ENCODE measurements at regions not wholly inside any gene's neighbourhood (a gene's known extent, or its start where the extent isn't known, plus 50 kb on each side); places are given as distances from the start of the nearest gene placed in this dataset.

DNA sequence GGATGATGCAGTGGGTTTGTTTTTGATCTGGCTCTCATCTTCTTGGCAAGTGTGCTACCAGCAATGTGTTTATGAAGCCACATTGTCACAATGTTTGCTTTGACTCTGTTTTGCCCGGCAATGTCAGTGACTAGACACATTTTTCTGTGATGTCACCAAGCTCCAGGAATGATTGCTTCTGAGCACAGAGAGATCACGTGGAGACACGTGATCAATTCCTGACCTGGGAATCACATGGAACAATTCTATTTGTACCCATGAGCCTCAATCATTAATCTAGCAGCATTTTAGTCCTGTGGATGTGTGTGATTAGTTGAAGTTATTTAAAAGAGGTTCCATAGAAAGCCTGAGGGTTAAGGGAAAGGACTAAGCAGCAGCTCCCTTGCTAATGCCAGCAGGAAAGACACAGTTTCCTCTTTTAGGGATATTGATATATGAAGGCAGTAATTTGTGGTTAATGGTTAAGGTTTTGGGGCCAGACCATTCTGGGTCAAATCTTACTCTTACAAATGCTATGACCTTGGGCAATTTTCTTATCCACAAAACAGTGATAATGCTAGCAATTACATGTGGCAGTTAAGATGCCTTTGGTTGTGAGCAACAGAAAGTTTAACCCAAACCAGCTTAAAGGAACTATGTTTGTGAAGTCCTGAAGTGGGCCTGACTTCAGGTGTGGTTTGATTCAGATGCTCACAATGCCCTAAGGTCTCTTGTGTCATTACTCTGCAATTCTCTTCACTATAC lies 59.0 kb downstream of the FASLG start:
- Mint-ChIP-seq H3K4me3 (no peak overlapping the region), H3K27ac (no peak overlapping the region), H3K4me1 (peaks cover 3% of the 10 kb centered on the region), H3K36me3 (ENCODE audit: low read depth) (no peaks in the 10 kb centered on the region), H3K9me3 (no peaks in the 10 kb centered on the region), H3K27me3 (no peaks in the 10 kb centered on the region)
- no peak for TF ChIP-seq CTCF (IDR thresholded peaks at IDR 0.05)
- DNase-seq (no peak), ATAC-seq (ENCODE audit: low read depth) (no peak)
- CTCF ChIA-PET: interaction anchor here (6.3 kb wide), 1 partner anchor 109 kb away, joined by 76 read pairs; no protein-coding TSS in a partner anchor
- intact Hi-C loops (cut with micrococcal nuclease): loop anchor here (2.0 kb wide), 1 partner anchor 185 kb away; the partner anchor contains the start of gene SUCO
- POLR2A ChIA-PET: no interaction called here

DNA sequence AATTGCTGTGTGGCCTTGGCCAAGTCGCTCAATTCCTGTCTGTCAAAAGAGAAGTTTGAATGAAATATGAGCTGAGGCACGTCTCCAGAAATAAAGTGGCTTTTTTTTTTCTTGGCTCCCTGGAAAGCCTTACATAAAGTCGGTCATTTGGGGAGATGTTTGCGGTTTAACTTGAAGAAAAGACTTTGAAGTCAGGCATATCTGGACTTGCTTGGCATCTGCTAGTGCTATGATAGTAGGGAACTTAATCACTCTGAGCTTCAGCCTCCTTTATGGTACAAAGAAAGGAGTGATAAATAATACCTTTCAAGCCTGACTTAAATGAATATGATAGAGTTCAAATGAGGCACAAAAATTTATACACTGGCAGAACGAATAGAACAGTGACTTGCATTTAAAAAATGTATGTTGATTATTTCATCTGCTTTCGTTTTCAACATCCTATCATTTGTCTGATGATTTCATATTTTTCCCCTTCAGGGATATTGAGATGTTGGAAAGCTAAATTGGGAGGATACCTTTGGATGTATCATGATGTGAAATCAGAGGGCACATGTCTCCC lies 60.2 kb downstream of the FASLG start:
- peaks cover 6% of the 10 kb centered on the region for H3K4me1 Mint-ChIP-seq
- intact Hi-C loops (cut with micrococcal nuclease): loop anchor here (1.0 to 2.0 kb wide), 4 partner anchors 110 to 717 kb away; partner anchors contain the start of gene SUCO
- H3K27me3 Mint-ChIP-seq: no peaks in the 10 kb centered on the region
- H3K9me3 Mint-ChIP-seq: no peaks in the 10 kb centered on the region
- no peak overlapping the region for H3K4me3 Mint-ChIP-seq
- ATAC-seq (ENCODE audit: low read depth) (no peak), DNase-seq (no peak)
- ChIA-PET CTCF (interaction anchor here (1.0 to 6.3 kb wide), 11 partner anchors 9 to 717 kb away, joined by 3 to 76 read pairs (median 3); no protein-coding TSS in a partner anchor), POLR2A (interaction anchor here (0.6 to 1.2 kb wide), 2 partner anchors 187 to 268 kb away, joined by 4 to 7 read pairs; partner anchors contain the start of gene SUCO)
- H3K27ac Mint-ChIP-seq: no peak overlapping the region
- H3K36me3 Mint-ChIP-seq (ENCODE audit: low read depth): no peaks in the 10 kb centered on the region
- no peak for TF ChIP-seq CTCF (IDR thresholded peaks at IDR 0.05)

GRCh38 chr1:172719694-172720138 lies 60.8 kb downstream of the FASLG start:
- no peaks in the 10 kb centered on the region for H3K27me3 Mint-ChIP-seq
- H3K4me3 Mint-ChIP-seq: no peak overlapping the region
- CTCF ChIA-PET: interaction anchor here (1.0 to 6.3 kb wide), 12 partner anchors 8 to 717 kb away, joined by 3 to 76 read pairs (median 3); no protein-coding TSS in a partner anchor
- H3K9me3 Mint-ChIP-seq: no peaks in the 10 kb centered on the region
- TF ChIP-seq CTCF (IDR thresholded peaks at IDR 0.05): peak; percentile 64
- peak overlapping the region; percentile 25 for H3K27ac Mint-ChIP-seq
- POLR2A ChIA-PET: interaction anchor here (0.6 to 1.2 kb wide), 3 partner anchors 134 to 268 kb away, joined by 4 to 7 read pairs (median 7); partner anchors contain the start of gene SUCO
- DNase-seq (no peak), ATAC-seq (ENCODE audit: low read depth) (peak; percentile 77)
- H3K4me1 Mint-ChIP-seq: peaks cover 10% of the 10 kb centered on the region
- H3K36me3 Mint-ChIP-seq (ENCODE audit: low read depth): no peaks in the 10 kb centered on the region
- intact Hi-C loops (cut with micrococcal nuclease): loop anchor here (1.0 to 2.0 kb wide), 4 partner anchors 110 to 717 kb away; partner anchors contain the start of gene SUCO

GRCh38 chr1:172720339-172720738 lies 61.4 kb downstream of the FASLG start:
- ChIA-PET POLR2A (interaction anchor here (0.6 to 1.2 kb wide), 2 partner anchors 134 to 188 kb away, joined by 4 to 7 read pairs; partner anchors contain the start of gene SUCO), CTCF (interaction anchor here (1.0 to 6.3 kb wide), 10 partner anchors 7 to 718 kb away, joined by 3 to 76 read pairs (median 4); no protein-coding TSS in a partner anchor)
- intact Hi-C loops (cut with micrococcal nuclease): no loop called here
- peaks cover 16% of the 10 kb centered on the region for H3K4me1 Mint-ChIP-seq
- DNase-seq (no peak), ATAC-seq (ENCODE audit: low read depth) (no peak)
- no peaks in the 10 kb centered on the region for H3K9me3 Mint-ChIP-seq
- H3K27me3 Mint-ChIP-seq: no peaks in the 10 kb centered on the region
- H3K27ac Mint-ChIP-seq: no peak overlapping the region
- no peaks in the 10 kb centered on the region for H3K36me3 Mint-ChIP-seq (ENCODE audit: low read depth)
- no peak for TF ChIP-seq CTCF (IDR thresholded peaks at IDR 0.05)
- H3K4me3 Mint-ChIP-seq: no peak overlapping the region

GRCh38 chr1:172723251-172723650 lies 64.3 kb downstream of the FASLG start:
- no peak for TF ChIP-seq CTCF (IDR thresholded peaks at IDR 0.05)

More at GRCh38 chr1:172723251-172723650, 64.3 kb downstream of the FASLG start:
- Mint-ChIP-seq H3K4me1 (peaks cover 18% of the 10 kb centered on the region), H3K9me3 (peaks cover 4% of the 10 kb centered on the region), H3K27me3 (no peaks in the 10 kb centered on the region), H3K27ac (no peak overlapping the region), H3K36me3 (ENCODE audit: low read depth) (no peaks in the 10 kb centered on the region), H3K4me3 (no peak overlapping the region)
- ChIA-PET POLR2A (no interaction called here), CTCF (no interaction called here)
- intact Hi-C loops (cut with micrococcal nuclease): no loop called here
- ATAC-seq (ENCODE audit: low read depth) (no peak), DNase-seq (no peak)

Data from activated B cell treated with CpG ODN at 0.5 μM for 24 hours (primary cell).